Endodermal cell (in vitro differentiated cells): ENCODE measurements at regions not wholly inside any gene's neighbourhood (a gene's known extent, or its start where the extent isn't known, plus 50 kb on each side); places are given as distances from the start of the nearest gene placed in this dataset.
"Not testable (repeated sequence)": the region's sequence is repeated elsewhere in the genome, so short reads cannot be mapped to it uniquely, and the experiment has no call there.

Source experiments
- DNase-seq: peaks from one replicate; pipeline ENCODE4 v3.0.0-alpha.2; 2017
- H3K27ac ChIP-seq: 2 replicates; pipeline ENCODE4 v1.5.1; 2013; ENCODE audit warnings: mild to moderate bottlenecking, low read depth, low read length, moderate library complexity
- H3K27me3 ChIP-seq: 2 replicates; pipeline ENCODE4 v1.6.1; 2013; ENCODE audit warnings: mild to moderate bottlenecking, low read length, moderate library complexity; ENCODE audit not compliant: insufficient read depth, control insufficient read depth, poor library complexity, severe bottlenecking
- H3K36me3 ChIP-seq: 2 replicates; pipeline ENCODE4 v1.7.0; 2013; ENCODE audit warnings: mild to moderate bottlenecking, low read length, moderate library complexity; ENCODE audit not compliant: control insufficient read depth, insufficient read depth
- H3K4me1 ChIP-seq: one replicate; pipeline ENCODE4 v1.7.0; 2013; ENCODE audit warnings: low read length; ENCODE audit not compliant: control insufficient read depth, insufficient read depth
- H3K4me3 ChIP-seq: 2 replicates; pipeline ENCODE4 v1.5.1; 2013; ENCODE audit warnings: mild to moderate bottlenecking, low read length, moderate library complexity
- H3K9ac ChIP-seq: 2 replicates; pipeline ENCODE4 v1.6.1; 2013; ENCODE audit warnings: mild to moderate bottlenecking, low read length, moderate library complexity; ENCODE audit not compliant: poor library complexity, severe bottlenecking; ENCODE audit errors: extremely low read depth
- H3K9me3 ChIP-seq: 2 replicates; pipeline ENCODE4 v1.6.1; 2013; ENCODE audit warnings: mild to moderate bottlenecking, low read length, moderate library complexity; ENCODE audit not compliant: control insufficient read depth
- H3K27ac Mint-ChIP-seq: 2 replicates; pipeline ENCODE4 v1.8.0; 2020; ENCODE audit warnings: mixed read lengths
- H3K27me3 Mint-ChIP-seq: 2 replicates; pipeline ENCODE4 v1.8.0; 2021; ENCODE audit warnings: mild to moderate bottlenecking, mixed read lengths; ENCODE audit not compliant: insufficient read depth
- H3K36me3 Mint-ChIP-seq: 2 replicates; pipeline ENCODE4 v1.8.0; 2020; ENCODE audit warnings: low read depth, mixed read lengths
- H3K4me1 Mint-ChIP-seq: 2 replicates; pipeline ENCODE4 v1.8.0; 2020; ENCODE audit warnings: mixed read lengths
- H3K4me3 Mint-ChIP-seq: 2 replicates; pipeline ENCODE4 v1.8.0; 2020; ENCODE audit warnings: mild to moderate bottlenecking, moderate library complexity, mixed read lengths
- H3K9me3 Mint-ChIP-seq: 2 replicates; pipeline ENCODE4 v1.8.0; 2020; ENCODE audit warnings: mild to moderate bottlenecking, mixed read lengths
- WGBS, 2 experiments: methylation state at CpG; one replicate each; pipeline versions ENCODE4 v1.1.5 to v1.1.7; 2013; ENCODE audit warnings: missing lambda C conversion rate in 2 of 2, mixed read lengths in 1 of 2; ENCODE audit not compliant: insufficient coverage in 1 of 2, insufficient read length in 1 of 2; 5-methylcytosine and 5-hydroxymethylcytosine counted together
- TF ChIP-seq, protein P1 (sequence below): fragments of 200-600 bp; sonication (generic); conservative IDR thresholded peaks from 2 replicates; pipeline ENCODE4 v1.5.0; 2021; ENCODE audit warnings: antibody characterized with exemption, mild to moderate bottlenecking

DNA sequence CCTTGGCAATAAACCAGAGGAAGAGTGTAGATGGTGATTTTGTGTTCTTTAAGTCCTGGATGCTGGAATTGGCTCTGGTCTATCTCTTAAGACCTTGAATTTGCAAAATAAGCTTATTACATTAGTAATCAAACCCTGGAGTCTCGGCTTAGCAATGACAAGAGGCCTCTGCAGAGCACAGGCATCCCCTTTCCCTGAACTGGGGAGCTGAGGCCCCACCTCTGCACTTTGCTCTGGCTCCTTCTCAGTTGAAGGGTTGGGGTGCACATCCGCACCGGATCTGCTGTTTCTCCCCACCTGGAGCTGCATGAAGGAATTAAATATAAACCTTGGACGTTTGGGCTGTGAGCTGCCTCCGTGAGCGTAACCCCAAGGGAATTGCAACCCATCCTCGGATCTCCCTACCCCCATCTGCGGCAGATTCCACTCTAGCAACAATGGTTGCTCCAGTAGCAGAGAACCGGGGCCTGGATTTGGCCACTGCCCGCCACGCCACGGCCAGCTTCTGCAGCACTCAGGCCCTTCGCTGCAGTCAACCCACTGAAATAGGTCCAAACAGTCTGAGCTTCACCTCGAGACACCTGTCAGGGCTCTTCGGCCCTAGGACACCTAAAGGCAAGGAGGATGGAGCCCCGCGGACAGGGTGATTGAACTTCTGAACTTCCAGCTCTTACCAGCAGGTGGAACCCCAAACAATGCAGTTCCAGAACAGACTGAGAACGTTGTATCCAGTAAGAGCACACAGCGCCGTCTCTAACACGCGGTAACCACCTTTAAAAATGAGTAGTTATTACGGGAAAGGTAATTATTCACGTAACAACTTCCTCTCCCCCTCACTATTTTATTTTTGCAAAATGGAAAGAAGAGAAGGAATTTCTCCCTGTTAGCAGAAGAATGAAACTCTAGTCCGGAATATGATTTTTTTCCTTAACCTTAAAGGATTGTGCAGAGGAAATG lies 54.8 kb upstream of the CAPRIN1 start:
- peaks cover 6% of the 10 kb centered on the region for H3K9me3 ChIP-seq
- H3K27ac ChIP-seq, result no peak overlapping the region
- H3K4me1 ChIP-seq, result no peaks in the 10 kb centered on the region
- no peak overlapping the region for H3K27ac Mint-ChIP-seq
- WGBS, 2 experiments, result 47 to 60% methylated on average over 11 to 22 of the region's 25 CpGs
- peaks cover 27% of the 10 kb centered on the region for H3K27me3 Mint-ChIP-seq
- H3K36me3 Mint-ChIP-seq, result no peaks in the 10 kb centered on the region
- peaks cover 13% of the 10 kb centered on the region for H3K27me3 ChIP-seq
- peak; percentile 92 for DNase-seq
- H3K9me3 Mint-ChIP-seq, result peaks cover 3% of the 10 kb centered on the region
- TF ChIP-seq, protein P1, sequence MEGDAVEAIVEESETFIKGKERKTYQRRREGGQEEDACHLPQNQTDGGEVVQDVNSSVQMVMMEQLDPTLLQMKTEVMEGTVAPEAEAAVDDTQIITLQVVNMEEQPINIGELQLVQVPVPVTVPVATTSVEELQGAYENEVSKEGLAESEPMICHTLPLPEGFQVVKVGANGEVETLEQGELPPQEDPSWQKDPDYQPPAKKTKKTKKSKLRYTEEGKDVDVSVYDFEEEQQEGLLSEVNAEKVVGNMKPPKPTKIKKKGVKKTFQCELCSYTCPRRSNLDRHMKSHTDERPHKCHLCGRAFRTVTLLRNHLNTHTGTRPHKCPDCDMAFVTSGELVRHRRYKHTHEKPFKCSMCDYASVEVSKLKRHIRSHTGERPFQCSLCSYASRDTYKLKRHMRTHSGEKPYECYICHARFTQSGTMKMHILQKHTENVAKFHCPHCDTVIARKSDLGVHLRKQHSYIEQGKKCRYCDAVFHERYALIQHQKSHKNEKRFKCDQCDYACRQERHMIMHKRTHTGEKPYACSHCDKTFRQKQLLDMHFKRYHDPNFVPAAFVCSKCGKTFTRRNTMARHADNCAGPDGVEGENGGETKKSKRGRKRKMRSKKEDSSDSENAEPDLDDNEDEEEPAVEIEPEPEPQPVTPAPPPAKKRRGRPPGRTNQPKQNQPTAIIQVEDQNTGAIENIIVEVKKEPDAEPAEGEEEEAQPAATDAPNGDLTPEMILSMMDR, result peak; percentile 82
- H3K4me3 ChIP-seq, result no peak overlapping the region
- peaks cover 9% of the 10 kb centered on the region for H3K4me1 Mint-ChIP-seq
- no peak overlapping the region for H3K9ac ChIP-seq
- H3K36me3 ChIP-seq, result no peaks in the 10 kb centered on the region
- H3K4me3 Mint-ChIP-seq, result no peak overlapping the region

DNA sequence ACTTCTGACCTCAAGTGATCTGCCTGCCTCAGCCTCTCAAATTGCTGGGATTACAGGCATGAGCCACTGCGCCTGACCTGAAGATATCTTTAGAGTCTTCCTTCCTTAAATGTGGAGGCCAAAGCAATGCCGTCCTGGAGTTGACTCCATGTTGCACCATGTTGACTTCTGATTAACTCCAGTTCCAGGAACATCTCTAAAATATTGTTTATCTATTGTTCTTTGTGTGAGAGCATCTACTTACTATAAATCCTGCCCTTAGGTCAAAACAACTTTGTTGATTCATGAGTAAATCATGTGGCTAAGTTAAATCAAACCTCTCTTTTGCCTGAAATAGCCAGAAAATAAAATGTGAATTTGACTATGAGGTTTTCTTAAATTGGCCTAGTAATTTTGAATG lies 56.6 kb upstream of the CAPRIN1 start:
- H3K4me3 ChIP-seq, result no peak overlapping the region
- Mint-ChIP-seq H3K4me1 (peaks cover 9% of the 10 kb centered on the region), H3K27ac (no peak overlapping the region), H3K9me3 (peaks cover 5% of the 10 kb centered on the region), H3K36me3 (no peaks in the 10 kb centered on the region), H3K27me3 (peaks cover 27% of the 10 kb centered on the region), H3K4me3 (no peak overlapping the region)
- no peaks in the 10 kb centered on the region for H3K36me3 ChIP-seq
- WGBS, 2 experiments, result 92 to 96% methylated on average over 2 of the region's 2 CpGs
- H3K4me1 ChIP-seq, result no peaks in the 10 kb centered on the region
- TF ChIP-seq, protein P1, result no peak
- H3K27me3 ChIP-seq, result peaks cover 13% of the 10 kb centered on the region
- peaks cover 6% of the 10 kb centered on the region for H3K9me3 ChIP-seq
- no peak overlapping the region for H3K9ac ChIP-seq
- no peak overlapping the region for H3K27ac ChIP-seq
- DNase-seq, result no peak

DNA sequence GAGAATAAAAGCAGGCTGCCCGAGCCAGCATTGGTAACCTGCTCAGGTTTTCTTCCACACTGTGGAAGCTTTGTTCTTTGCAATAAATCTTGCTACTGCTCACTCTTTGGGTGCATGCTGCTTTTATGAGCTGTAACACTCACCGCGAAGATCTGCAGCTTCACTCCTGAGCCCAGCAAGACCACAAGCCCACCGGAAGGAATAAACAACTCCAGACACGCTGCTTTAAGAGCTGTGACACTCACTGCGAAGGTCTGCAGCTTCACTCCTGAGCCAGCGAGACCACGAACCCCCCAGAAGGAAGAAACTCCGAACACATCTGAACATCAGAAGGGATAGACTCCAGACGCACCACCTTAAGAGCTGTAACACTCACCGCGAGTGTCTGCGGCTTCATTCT lies 60.4 kb upstream of the CAPRIN1 start:
- H3K9ac ChIP-seq, H3K27me3 Mint-ChIP-seq, H3K36me3 Mint-ChIP-seq, H3K27ac ChIP-seq, H3K27ac Mint-ChIP-seq, H3K9me3 ChIP-seq, H3K27me3 ChIP-seq, H3K36me3 ChIP-seq, DNase-seq, H3K4me3 Mint-ChIP-seq, H3K4me1 Mint-ChIP-seq, H3K4me3 ChIP-seq, H3K4me1 ChIP-seq: not testable (repeated sequence)
- H3K9me3 Mint-ChIP-seq, result peaks cover 11% of the 10 kb centered on the region
- 92 to 95% methylated on average over 10 to 13 of the region's 13 CpGs for WGBS, 2 experiments

DNA sequence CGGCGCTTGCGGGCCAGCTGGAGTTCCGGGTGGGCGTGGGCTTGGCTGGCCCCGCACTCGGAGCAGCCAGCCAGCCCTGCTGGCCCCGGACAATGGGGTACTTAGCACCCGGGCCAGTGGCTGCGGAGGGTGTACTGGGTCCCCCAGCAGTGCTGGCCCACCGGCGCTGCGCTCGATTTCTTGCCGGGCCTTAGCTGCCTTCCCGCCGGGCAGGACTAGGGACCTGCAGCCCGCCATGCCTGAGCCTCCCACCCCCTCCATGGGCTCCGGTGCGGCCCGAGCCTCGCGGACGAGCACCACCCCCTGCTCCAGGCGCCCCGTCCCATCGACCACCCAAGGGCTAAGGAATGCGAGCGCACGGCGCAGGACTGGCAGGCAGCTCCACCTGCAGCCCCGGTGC lies 61.4 kb upstream of the CAPRIN1 start:
- not testable (repeated sequence) for H3K4me3 ChIP-seq, H3K4me3 Mint-ChIP-seq, H3K27me3 ChIP-seq, H3K9ac ChIP-seq, H3K36me3 ChIP-seq, H3K4me1 ChIP-seq, H3K4me1 Mint-ChIP-seq, H3K9me3 ChIP-seq, H3K27ac Mint-ChIP-seq, DNase-seq, H3K27ac ChIP-seq, H3K27me3 Mint-ChIP-seq, H3K36me3 Mint-ChIP-seq
- WGBS, 2 experiments, result 90 to 98% methylated on average over 7 to 28 of the region's 32 CpGs
- peaks cover 16% of the 10 kb centered on the region for H3K9me3 Mint-ChIP-seq
